Thyroid gland (tissue), 4 donors: ENCODE measurements at regions not wholly inside any gene's neighbourhood (a gene's known extent, or its start where the extent isn't known, plus 50 kb on each side); places are given as distances from the start of the nearest gene placed in this dataset.

Source experiments
- CTCF ChIP-seq, 6 experiments: fragments of 200-600 bp in 3 of 6; fragments of 450-650 bp in 3 of 6; sonication (generic) in 3 of 6; IDR thresholded peaks; one replicate each; pipeline ENCODE4 v1.5.1; 2016 to 2019; ENCODE audit warnings: antibody characterized with exemption in 6 of 6, mild to moderate bottlenecking in 2 of 6, inconsistent platforms in 1 of 6, moderate library complexity in 1 of 6
- POLR2A ChIP-seq, 2 donors: fragments of 450-650 bp; IDR thresholded peaks; one replicate each; pipeline ENCODE4 v1.6.1; 2017; ENCODE audit warnings: antibody characterized with exemption in 2 of 2, mild to moderate bottlenecking in 2 of 2, moderate library complexity in 1 of 2

DNA sequence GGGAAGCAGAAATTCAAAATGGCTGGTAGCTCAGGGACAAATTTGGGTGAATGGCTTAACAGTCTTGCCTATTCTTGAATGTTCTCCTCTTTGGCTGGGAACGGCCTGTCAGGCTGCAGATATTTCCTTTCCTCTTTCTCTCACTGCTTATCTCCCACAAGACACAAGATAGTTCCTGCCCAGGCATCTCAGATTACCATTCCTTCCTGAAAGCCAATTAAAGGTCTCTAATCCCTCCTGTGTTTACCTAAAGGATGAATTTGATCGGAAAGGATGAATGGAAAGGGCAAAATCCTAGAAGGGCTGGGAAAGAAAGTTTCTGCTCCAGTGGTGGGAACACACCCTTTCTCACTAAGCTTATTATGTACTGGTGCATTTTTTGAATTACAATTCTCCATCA, 95.9 kb upstream of the JAG1 start:
- TF ChIP-seq CTCF (IDR thresholded peaks at IDR 0.05), result no peak
- no peak for TF ChIP-seq POLR2A (IDR thresholded peaks at IDR 0.05)
